GM12873 (cell line): ENCODE measurements at regions not wholly inside any gene's neighbourhood (a gene's known extent, or its start where the extent isn't known, plus 50 kb on each side); places are given as distances from the start of the nearest gene placed in this dataset.

Experiments
- TF ChIP-seq, protein P1 (sequence below): IDR thresholded peaks from 2 replicates; pipeline ENCODE4 v1.5.1; 2012; ENCODE audit warnings: low read depth, mild to moderate bottlenecking, moderate library complexity, low read length, control low read depth; ENCODE audit not compliant: insufficient read depth; ENCODE audit errors: missing control alignments

DNA sequence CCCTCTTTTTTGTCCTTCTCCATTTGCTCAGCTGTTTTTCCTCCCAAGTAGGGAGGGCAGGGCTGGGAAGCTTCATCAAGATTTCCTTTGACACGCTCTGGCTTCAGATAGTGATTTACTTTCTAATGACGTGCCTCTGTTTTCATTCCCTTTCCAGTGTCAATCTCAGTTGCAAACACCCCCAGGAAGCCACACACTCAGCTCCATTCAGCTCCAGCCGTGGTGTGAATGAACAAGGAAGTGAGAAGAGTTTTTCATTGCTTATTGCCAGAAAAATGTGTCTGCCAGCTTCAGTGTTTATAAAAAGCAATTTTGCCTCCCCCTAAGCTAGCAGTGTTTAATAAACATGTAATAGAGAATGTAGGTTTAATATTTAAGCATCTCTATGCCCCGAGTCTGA, 108.7 kb upstream of the DPP6 start:
- TF ChIP-seq, protein P1, sequence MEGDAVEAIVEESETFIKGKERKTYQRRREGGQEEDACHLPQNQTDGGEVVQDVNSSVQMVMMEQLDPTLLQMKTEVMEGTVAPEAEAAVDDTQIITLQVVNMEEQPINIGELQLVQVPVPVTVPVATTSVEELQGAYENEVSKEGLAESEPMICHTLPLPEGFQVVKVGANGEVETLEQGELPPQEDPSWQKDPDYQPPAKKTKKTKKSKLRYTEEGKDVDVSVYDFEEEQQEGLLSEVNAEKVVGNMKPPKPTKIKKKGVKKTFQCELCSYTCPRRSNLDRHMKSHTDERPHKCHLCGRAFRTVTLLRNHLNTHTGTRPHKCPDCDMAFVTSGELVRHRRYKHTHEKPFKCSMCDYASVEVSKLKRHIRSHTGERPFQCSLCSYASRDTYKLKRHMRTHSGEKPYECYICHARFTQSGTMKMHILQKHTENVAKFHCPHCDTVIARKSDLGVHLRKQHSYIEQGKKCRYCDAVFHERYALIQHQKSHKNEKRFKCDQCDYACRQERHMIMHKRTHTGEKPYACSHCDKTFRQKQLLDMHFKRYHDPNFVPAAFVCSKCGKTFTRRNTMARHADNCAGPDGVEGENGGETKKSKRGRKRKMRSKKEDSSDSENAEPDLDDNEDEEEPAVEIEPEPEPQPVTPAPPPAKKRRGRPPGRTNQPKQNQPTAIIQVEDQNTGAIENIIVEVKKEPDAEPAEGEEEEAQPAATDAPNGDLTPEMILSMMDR, result no peak

DNA sequence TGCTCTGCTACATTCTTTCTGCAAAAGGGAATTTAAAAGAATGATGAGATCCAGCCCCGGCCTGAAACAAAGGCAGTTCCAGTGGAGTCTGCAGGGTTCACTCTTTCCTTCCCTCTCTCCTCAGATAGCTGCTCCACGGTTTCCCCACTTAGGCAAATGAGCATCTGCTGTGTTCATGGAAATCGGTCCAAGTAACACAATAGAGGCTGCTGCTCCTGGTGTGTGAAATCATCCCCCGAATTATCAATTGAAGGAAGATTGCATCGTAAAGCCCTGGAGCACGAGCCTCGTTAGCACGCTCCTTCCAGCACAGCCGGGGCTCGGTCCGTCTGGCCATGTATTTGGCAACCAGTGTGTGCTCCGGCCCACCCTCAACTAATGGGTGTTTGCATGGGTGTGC, 108.3 kb upstream of the DPP6 start:
- TF ChIP-seq, protein P1, result no peak

DNA sequence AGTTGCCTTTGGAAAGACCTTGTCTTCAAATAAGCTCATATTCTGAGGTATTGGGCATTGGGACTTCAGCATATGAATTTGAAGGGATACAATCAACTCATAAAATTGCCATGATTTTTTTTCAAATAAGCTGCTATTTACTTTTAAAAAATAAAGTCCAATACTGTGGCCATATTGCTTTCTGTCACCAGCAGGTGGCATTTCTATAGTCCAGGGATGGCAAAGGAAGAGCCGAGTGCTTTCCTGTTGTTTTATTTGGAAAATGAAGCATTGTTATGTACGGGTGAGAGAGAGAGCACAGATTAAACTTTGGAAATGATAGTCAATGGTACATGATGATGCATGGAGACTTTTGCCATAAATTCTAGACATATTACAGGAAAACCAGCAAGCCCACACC, 104.1 kb upstream of the DPP6 start:
- TF ChIP-seq, protein P1, result no peak

DNA sequence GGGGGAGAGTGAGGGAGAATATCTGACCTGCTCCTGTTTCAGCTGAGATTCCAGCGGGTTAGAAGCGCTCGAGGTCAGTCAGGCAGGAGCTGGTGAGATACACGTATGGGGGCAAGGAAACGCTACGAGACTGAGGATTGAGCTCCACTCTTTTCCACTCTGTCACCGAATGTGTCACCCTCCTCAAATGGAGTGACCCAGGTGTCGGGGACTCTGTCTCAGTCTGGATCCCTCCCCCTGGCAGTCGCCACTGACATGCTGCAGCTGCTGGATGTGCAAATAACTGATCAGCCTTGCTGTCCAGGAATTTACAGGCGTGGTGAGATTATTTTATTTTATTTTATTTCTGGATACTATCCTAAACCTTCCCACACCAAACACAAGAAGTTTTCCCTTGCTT, 100.9 kb upstream of the DPP6 start:
- TF ChIP-seq, protein P1, result no peak

DNA sequence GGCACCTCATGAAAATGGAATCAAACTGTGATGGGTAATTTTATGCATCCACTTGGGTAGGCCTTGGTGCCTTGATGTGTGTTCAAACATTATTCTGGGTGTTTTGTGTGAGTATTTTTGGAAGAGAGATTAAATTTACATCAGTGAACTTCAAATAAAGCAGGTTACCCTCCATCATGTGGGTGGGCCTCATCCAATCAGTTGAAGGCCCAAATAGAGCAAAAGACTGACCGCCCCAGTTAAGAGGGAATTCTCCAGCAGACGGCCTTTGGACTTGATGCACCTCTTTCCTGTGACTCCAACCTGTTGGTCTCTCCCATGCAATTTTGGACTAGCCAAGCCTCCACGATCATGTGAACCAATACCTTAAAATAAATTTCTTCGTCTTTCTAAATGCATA, 97.7 kb upstream of the DPP6 start:
- TF ChIP-seq, protein P1, result no peak
